ENCODE measurements at regions not wholly inside any gene's neighbourhood (a gene's known extent, or its start where the extent isn't known, plus 50 kb on each side); places are given as distances from the start of the nearest gene placed in this dataset.
"Not testable (repeated sequence)": the region's sequence is repeated elsewhere in the genome, so short reads cannot be mapped to it uniquely, and the experiment has no call there.

DNA sequence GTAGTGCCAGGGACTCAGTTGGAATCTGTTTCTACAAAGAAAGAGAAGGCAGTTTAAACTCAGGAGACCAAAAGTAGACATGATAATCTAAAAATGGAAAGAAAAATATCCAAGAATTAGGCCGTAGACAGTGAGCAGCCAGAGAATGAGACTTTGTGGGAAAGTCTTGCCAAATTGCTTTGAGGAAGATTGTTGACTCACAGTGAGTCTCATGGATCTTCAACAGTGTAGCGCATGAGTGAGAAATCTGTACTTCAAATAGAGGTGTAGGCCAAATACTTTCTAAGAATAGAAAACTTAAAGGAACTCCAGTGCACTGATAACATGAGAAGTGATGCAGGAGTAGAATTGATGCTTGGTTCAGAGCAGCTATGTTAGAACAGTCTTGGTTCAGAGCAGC lies 284.5 kb downstream of the HTR1B start:
- no peak for DNase-seq (ENCODE audit: low read depth, low spot score)

DNA sequence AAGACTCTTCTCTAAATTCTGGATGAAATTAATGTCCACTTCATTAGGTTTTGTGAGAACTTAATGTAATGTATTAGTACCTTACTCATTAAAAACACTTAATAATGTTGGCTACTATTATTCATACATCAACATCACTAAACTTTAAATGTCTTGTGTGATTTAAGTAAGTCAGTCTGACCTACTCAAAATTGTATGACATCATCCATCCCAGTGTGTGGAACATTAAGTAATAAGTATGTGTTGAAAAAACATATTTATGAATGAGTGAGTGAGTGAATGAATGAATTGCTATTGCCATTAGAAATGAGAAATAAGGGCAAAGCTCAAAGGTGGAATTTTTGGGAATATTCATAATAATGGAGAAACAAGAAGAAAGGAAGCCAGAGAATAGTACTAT lies 285.8 kb downstream of the HTR1B start:
- DNase-seq (ENCODE audit: low read depth, low spot score) = no peak

DNA sequence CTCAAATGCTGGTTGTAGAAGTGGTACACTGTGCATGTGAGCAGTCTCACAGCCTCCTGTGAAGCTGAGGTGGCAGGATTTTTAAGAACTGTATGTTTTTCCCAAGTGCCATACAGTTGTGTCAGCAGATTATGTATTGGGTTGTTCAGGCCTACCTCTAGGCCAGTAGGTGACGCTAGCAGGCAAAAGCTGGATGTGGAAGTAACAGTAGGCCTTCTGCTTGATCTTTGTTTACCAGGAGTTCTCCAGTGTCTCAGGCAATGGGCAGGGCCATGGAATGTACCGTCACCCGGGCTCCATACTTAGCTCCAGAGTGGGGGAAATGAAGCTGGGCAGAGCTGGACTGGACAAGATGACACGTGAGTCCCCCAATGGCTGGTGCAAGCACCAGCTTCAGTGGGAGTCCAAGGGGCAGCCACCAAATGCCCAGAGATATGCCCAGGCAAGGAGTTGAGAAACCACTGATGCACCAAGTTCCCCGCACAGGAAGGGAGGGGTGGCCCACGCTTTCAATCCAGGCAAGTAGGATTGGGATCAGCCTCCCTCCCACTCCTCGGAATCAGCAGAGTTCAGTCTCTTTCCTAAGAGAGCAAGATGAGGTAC lies 289.7 kb downstream of the HTR1B start:
- no peak for DNase-seq (ENCODE audit: low read depth, low spot score)

DNA sequence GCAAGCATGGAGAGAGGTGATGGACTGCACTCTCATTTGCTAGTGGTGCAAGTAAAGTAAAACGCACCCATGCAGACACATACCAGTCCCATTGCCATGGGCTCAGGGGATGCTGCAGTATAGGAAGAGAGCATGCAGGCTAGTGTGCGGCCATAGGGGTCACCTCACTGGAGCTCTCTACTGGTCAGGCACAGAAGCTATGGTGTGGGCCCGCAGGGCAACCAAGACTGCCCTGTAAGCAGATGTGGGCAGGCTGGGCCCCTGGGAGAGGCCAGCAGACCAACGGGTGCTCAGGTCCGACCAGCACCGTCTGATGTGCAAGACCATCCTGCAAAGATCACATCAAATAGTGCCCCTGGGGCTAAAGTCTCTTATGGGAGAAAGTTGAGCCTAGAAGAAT lies 290.7 kb downstream of the HTR1B start:
- DNase-seq (ENCODE audit: low read depth, low spot score) = no peak

DNA sequence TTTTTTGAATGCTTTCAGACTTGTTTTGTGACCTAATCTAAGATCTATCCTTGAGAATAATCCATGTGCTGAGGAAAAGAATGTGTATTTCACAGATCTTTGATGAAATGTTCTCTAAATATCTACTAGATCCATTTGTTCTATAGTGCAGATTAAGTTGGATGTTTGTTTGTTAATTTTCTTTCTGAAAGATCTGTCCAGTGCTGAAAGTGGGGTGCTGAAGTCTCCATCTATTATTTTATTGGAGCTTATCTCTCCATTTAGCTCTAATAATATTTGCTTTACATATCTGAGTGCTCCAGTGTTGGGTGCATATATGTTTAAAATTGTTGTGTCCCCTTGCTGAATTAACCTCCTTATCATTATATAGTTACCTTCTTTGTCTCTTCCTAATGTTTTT lies 303.6 kb downstream of the HTR1B start:
- DNase-seq (ENCODE audit: low read depth, low spot score) = no peak

DNA sequence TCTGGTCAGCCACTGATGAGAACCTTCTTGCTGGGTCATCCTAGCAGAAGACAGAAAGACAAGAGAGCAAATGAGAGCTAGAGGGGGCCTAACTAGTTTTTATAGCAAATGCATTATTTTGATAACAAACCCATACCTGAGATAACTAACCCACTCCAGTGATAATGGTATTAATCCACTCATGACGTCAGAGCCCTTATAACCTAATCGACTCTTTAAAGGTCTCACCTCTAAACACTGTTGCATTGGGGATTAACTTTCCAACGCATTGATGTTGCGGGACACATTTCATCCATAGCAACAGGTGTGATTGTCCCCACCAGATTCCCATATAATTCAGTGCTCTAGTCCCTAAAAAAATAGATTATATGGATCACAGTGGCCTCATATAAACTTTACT lies 312.1 kb downstream of the HTR1B start:
- no peak for DNase-seq (ENCODE audit: low read depth, low spot score)

DNA sequence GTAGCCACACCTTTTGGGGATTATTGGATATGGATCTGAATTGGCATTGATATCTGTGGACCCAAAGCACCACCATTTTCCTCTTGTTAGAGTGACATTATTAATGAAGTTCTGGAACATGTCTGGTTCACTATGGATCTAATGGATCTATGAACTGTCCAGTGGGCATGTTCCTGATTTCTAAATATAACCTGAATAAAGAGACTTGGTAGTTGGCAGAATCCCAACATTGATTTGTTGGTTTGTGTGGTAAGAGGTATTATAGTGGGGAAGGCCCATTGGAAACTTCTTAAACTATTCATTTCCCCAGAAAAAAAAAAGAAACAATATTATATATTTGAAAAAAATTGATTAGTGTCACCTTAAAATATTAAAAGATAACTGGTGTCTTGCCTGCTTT lies 312.6 kb downstream of the HTR1B start:
- DNase-seq (ENCODE audit: low read depth, low spot score) = no peak

DNA sequence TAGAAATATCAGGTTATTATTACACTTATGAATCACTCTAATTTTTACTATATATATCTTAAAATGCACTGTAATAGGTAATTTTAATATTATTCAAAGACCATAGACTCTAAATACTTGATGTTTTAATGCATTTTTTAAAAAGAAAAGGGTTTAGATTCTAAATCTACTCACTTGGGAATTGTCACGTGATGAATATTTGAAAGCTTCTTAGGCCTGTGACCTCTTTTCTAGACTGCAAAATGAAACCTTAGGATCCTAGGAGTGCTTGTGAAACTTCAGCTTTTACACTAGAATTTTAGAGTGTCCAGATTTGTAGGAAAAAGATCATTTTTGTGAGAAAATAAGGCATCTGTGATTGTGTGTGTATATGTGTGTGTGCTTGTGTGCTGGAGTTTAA lies 318.0 kb downstream of the HTR1B start:
- DNase-seq (ENCODE audit: low read depth, low spot score) = no peak

DNA sequence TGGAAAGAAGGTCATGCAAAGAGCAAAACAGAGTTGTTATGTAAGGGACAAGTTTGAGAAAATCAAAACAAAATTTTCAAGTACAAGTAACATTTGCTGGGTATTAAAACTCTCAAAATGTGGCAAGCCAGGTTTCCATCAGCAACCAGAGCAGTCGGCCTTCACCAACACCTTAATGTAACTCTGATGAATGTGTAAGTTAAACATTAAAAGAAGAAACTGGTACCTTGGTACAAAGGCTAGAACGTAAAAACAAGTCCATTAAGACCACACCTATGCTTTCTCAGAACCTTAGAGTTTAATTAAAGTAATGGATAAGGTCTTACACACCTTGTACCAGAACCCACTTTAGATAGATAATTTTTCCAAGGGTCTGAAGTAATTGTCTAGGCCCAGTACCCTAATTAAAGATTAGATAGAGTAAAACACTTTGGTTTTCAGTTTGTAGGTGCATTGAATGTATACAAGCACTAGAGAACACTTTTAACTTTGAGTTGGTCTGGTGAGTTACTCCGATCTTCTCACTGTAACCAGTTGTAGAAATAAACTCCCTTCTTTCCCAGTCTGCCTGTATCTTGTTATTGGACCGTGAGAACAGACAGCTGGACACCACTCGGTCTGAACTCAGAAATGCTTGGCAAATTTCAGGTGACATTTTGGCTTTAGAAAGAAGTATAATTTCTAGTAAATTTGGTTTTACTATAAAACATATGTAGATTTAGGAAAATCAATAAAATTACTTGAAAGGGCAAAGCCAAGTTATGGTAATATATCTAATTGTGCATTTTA lies 319.4 kb downstream of the HTR1B start:
- no peak for DNase-seq (ENCODE audit: low read depth, low spot score)

DNA sequence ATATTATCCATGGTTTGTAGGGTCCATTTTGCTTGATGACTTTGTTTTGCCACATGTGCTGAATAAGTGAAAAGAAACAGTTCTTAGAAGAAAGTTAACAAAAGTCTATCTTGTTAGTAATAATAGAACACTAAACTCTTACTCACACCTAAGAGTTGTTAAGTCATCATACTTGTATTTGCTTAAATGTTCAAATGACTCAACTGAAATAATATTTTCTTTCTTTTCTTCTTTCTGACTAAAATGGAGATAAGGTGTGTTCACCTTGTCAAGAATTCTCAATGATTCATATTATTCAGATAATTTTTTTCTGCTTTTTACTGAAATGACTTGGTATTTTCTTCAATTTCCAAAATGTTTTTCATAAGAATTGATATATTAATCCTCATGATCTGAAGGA lies 327.2 kb downstream of the HTR1B start:
- DNase-seq (ENCODE audit: low read depth, low spot score) = no peak

DNA sequence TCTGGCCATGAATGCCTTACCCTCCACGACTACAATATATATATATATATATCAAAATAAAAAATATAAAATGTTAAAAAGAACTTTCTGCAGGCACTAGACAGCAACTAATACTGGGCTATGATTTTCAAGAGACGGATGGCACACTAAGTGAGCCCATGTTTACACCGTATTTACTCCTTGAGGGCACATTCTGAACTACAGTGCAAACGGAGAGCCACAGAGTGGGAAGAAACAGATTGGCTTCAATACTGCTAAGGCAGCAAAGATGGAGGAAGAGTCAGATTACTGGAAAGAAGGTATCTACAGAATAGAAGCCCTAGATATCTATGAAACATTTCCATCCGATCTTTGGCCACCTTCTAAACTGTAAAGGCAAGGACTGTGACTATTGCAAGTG lies 330.3 kb downstream of the HTR1B start:
- no peak for DNase-seq (ENCODE audit: low read depth, low spot score)

DNA sequence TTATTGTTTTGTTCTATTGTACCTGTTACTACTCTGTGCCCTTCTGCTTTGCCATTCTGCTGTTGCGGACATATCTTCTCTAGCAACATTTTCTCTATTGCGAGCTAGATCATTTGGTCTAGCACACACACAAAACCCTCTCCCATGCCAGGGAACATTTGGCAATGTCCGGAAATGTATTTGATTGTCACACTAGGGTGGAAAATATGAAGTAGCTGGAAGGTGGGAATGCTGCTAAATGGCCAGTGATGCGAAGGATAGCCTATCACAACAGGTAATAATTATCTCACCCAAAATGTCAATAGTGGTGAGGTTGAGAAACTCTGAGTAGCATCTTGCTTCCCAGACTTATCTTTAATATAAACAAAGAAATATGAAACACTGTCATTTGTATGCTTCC lies 331.9 kb downstream of the HTR1B start:
- DNase-seq (ENCODE audit: low read depth, low spot score) = no peak

DNA sequence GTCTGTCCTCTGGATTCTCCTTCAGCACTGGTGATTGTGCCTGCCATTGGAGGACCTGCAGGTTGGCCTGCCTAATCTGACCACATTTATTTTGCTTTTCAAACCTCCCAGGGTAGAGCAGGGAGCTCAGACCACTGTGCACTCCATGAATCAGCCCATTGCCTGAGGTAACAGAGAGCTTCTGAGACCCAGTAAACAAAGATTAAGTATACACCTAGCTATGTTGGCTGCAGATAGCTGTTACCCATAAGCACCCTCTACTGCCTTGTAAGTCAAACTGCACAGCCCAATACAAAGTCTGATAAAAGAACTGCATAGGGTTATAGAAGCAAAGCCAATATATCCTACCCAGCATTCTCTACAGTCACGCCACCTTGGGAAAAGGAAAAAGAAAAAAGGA lies 338.7 kb downstream of the HTR1B start:
- DNase-seq (ENCODE audit: low read depth, low spot score) = no peak

DNA sequence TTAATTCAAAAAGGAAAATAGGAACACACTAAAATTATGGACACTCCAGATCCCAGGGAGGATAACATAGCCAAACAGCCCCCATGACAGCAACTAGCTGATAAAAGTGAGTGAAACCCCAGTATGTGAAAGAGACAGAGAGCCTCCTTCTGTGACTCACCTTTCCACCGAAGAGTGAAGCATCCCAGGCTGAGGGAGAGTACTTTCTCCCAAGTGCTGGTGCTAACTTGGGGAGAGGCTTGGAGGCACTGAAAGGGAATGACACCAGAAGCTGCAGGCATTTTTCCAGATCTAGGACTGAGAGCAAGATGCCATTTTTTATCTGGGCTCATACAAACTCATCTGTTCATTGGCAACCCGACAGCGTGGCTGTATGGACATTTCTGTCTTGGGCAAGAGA lies 339.8 kb downstream of the HTR1B start:
- DNase-seq (ENCODE audit: low read depth, low spot score) = no peak

DNA sequence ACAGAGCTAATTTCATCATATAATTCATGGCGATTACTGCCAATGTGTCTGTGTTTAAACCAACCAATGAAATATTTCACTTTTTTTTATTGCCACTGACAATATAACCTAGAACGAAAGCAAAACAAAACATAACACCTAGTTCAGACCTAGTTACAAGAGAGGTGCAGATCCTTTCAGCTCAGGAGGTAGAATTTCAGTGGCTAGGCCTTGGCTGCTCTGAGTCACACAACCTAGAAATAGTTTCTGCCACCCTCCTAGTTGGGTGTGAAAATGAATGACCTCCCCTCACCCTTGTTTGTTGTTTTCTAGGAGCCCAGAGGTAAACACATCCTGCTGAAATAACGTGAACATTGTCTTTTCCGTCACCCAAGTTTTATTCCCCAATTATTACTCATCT lies 356.3 kb downstream of the HTR1B start:
- no peak for DNase-seq (ENCODE audit: low read depth, low spot score)

DNA sequence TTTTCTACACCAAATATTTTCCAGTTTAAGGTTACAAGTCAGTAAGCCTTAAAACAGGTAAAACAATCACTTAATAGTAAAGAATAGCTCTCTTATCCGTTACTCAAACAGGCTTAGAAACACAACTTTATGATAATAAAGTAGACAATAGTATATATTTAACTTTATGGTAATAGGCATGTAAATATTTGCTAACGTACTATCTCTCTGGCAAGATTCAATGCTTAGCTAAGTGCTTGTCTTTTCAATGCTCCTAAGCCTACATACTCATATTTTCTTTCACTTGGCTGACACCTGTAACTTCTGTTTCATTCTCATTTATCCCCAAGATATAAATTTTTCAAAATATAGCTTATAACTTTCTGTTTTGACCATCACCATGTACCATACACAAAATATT lies 358.2 kb downstream of the HTR1B start:
- DNase-seq (ENCODE audit: low read depth, low spot score) = no peak

DNA sequence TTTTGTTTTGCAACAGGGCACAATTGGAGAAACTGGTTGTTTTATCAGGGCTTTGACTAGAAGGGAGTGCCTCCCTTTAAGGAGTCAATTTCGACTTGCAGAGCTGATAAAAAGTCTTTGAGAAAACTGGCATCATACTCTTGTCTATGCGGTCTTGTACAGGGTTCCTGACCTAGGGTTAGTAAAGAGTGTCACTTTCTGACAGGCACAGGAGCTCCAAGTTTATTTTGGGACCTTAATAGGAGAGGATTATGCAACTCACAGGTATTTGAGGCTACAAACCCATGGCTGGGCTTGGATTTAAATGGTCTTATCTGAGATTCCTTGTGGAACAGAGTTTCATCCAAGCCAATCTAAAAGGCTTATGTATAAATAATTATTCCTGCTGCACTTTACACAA lies 365.4 kb downstream of the HTR1B start:
- DNase-seq (ENCODE audit: low read depth, low spot score) = no peak

DNA sequence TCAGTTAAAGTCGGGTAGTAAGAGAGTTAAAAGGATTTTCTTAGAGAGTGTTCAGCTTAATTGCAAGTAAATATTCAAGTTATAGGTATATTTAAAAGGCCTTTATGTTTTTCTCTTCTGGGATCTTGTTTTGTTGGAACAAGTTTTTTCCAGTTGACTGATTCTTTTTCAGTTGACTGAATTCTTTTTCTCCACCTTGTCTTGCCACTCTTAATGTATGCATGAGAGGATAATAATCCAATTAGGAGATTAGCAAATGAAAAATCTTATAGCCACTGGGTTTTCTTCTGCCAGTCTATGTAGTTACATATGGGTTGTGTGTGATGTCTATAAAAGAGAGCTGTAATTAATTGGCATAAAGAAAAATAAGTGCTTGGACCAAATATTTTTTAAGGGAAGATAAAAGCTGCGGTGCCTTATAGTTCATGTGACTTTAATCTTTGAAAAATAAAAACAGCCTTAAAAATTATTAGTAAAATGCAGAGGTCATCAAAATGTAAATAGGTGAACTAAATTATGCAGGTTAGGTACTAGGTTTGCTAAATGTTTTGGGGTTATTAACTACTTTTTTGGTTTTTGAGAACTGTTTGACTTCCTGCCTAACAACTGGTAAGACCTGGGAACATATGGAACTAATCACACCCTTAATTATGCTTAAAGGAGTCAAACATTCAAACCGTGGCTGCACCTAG lies 367.2 kb downstream of the HTR1B start:
- DNase-seq (ENCODE audit: low read depth, low spot score) = no peak

DNA sequence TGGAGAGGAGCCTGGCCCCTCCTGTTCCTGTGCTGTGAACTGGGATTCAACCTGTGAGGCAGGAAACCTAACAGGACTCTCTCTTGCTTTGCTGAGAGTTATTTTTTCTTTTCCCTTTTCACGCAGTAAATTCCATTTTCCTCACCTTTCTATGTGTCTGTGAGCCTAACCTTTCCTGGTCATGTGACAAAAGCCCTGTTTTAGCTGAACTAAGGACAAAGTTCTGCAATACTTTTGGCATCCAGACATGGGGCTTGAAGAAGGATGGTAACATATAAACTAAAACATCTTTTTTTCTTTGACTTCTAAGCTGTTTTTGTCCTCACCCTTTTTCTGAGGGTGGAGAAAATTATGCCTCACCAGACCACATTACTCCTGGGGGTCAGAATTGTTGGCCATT lies 368.5 kb downstream of the HTR1B start:
- DNase-seq (ENCODE audit: low read depth, low spot score) = no peak

DNA sequence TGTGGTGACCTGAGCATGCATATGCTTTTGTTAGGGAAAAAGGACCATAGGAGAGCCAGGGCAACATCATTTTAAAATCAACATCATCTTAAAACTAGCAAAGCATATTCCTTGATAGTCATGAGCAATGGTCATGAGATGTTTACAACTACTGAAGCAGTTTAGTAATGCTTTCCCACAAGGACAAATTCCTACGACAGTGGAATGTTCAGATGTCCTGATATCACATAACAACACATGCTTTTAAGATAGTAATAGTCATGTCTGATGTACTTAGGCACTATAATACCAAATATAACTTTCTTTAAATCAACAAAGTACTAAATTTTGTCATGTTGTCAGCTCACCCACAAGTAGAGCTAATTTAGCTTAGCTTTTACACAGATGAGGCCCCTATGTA lies 370.3 kb downstream of the HTR1B start:
- no peak for DNase-seq (ENCODE audit: low read depth, low spot score)

DNA sequence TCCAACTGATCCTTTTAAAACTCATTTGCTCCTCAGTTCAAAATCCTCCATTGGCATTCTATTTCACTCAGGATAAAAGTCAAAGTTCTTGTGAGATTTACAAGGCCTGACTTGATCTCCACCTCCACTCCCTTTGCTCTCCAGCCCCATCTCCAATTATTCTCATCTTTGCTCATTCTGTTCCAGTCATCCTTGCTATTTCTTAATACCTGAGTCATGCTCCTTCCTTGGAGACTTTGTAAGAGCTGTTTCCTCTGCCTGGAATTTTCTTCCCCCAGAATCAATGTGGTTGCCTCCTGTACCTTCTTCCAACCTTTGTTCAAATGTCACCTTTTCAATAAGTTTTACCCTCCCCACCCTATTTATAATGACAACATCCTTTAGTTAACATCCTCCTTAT lies 373.5 kb downstream of the HTR1B start:
- DNase-seq (ENCODE audit: low read depth, low spot score) = no peak

DNA sequence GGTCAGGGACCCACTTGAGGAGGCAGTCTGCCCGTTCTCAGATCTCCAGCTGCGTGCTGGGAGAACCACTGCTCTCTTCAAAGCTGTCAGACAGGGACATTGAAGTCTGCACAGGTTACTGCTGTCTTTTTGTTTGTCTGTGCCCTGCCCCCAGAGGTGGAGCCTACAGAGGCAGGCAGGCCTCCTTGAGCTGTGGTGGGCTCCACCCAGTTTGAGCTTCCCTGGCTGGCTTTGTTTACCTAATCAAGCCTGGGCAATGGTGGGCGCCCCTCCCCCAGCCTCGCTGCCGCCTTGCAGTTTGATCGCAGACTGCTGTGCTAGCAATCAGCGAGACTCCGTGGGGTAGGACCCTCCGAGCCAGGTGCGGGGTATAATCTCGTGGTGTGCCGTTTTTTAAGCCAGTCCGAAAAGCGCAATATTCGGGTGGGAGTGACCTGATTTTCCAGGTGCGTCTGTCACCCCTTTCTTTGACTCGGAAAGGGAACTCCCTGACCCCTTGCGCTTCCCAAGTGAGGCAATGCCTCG lies 375.4 kb downstream of the HTR1B start:
- DNase-seq (ENCODE audit: low read depth, low spot score) = not testable (repeated sequence)

Data from brain pericyte (primary cell).